Pancreas (tissue), 10 donors: ENCODE measurements at regions not wholly inside any gene's neighbourhood (a gene's known extent, or its start where the extent isn't known, plus 50 kb on each side); places are given as distances from the start of the nearest gene placed in this dataset.
A peak's percentile ranks its signal among the peaks of the same experiment; 100 is the strongest.

Experiments
- ATAC-seq, 4 donors: fragments of 200-7000 bp; cut with Tn5 transposase; one replicate each; pipeline versions ENCODE4 v1.8.0 to v1.9.1; 2020; ENCODE audit warnings: mild to moderate bottlenecking in 4 of 4, moderate library complexity in 4 of 4
- DNase-seq, 6 donors: peaks; one replicate each; pipeline ENCODE4 v3.0.0-alpha.2; 2020
- FAIRE-seq: peaks from 2 replicates; lab custom pipeline; 2012; peaks lifted over from hg19 to GRCh38; lab: Jason Lieb, UNC
- H3K27ac ChIP-seq, 4 donors: fragments of 200-600 bp; sonication (generic); 1 replicate in 3 of 4; 2 replicates in 1 of 4; pipeline versions ENCODE4 v1.5.0 to v1.8.0; 2020
- H3K27me3 ChIP-seq, 4 donors: fragments of 200-600 bp; one replicate each; pipeline ENCODE4 v1.8.0; 2021
- H3K36me3 ChIP-seq, 3 donors: fragments of 200-600 bp; sonication (generic) in 1 of 3; one replicate each; pipeline versions ENCODE4 v1.5.0 to v1.8.0; 2020 to 2021
- H3K4me1 ChIP-seq, 3 donors: fragments of 200-600 bp; one replicate each; pipeline ENCODE4 v1.8.0; 2021
- H3K4me3 ChIP-seq, 4 donors: fragments of 200-600 bp; sonication (generic) in 2 of 4; one replicate each; pipeline versions ENCODE4 v1.5.0 to v1.8.0; 2020 to 2021
- H3K9me3 ChIP-seq, 4 donors: fragments of 200-600 bp; one replicate each; pipeline ENCODE4 v1.8.0; 2021
- WGBS, 2 donors: extraction: QIAGEN DNeasy Blood & Tissue Kit; methylation state at CpG; one replicate each; pipeline ENCODE4 v1.1.7; 2013; 5-methylcytosine and 5-hydroxymethylcytosine counted together
- intact Hi-C, 3 donors: fragments of 100-400 bp; cut with DNase I; formaldehyde crosslinking; loops; one replicate each; pipeline versions ENCODE4 v1.11.1 to v1.14.2; 2022
- TF ChIP-seq, protein P1 (sequence below), 4 donors: fragments of 200-600 bp; sonication (generic) in 3 of 4; IDR thresholded peaks; one replicate each; pipeline versions ENCODE4 v1.5.0 to v1.8.0; 2021; ENCODE audit warnings: antibody characterized with exemption in 4 of 4
- donor health status: healthy with polysubstance abuse.
- donor health status: DM: no; HTN: no; CAD: no; lungs with moderate emphysema.
- donor health status: DM: no; HTN: no; CAD: no.
- donor health status: control.
- donor health status: control.
- donor health status: Bipolar disorder and iron deficiency.
- donor health status: DM: yes; HTN: yes; CAD: no.
- donor health status: DM: no; HTN: no; CAD: no.
- donor health status: DM: no; HTN: no; CAD: no.
- donor health status: DM: yes; HTN: yes; CAD: no.

DNA sequence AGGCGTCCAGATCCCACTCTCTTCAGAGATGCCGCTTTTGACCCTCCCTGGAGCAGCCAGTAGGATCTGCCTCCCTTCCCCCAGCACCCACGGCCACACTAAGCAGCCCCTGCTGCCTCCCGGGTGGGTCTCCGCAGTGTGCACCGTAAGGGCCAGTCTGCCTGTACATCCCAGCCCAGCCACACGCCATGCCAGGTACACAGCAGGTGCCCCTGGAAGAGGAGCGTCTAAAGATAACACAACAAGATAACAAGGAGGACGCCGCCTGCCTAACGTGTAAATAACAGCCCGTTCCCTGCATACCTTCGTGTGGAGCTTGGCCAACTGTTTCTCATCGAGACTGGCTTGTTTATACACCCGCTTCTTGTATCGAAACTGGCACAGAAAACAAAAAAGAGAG, 139.4 kb downstream of the SHANK2 start:
- WGBS, 2 donors = 52 to 54% methylated on average over 16 of the region's 16 CpGs
- Histone ChIP-seq H3K36me3 (peaks cover 0 to 33% (median 9%) of the 10 kb centered on the region in 3 donors), H3K27me3 (no peaks in the 10 kb centered on the region), H3K27ac (peak overlapping the region in 2 of 4 donors; percentile 27 to 41), H3K4me1 (no peaks in the 10 kb centered on the region), H3K4me3 (no peak overlapping the region), H3K9me3 (no peaks in the 10 kb centered on the region)
- ATAC-seq (peak in 2 of 4 donors; percentile 50 to 57), FAIRE-seq (no peak), DNase-seq (peak in 1 of 6 donors; percentile 20)
- intact Hi-C loops = loop anchor here in 2 of 3 donors (10.0 kb wide), 2 partner anchors 132 to 232 kb away; no protein-coding TSS in a partner anchor
- TF ChIP-seq, protein P1, sequence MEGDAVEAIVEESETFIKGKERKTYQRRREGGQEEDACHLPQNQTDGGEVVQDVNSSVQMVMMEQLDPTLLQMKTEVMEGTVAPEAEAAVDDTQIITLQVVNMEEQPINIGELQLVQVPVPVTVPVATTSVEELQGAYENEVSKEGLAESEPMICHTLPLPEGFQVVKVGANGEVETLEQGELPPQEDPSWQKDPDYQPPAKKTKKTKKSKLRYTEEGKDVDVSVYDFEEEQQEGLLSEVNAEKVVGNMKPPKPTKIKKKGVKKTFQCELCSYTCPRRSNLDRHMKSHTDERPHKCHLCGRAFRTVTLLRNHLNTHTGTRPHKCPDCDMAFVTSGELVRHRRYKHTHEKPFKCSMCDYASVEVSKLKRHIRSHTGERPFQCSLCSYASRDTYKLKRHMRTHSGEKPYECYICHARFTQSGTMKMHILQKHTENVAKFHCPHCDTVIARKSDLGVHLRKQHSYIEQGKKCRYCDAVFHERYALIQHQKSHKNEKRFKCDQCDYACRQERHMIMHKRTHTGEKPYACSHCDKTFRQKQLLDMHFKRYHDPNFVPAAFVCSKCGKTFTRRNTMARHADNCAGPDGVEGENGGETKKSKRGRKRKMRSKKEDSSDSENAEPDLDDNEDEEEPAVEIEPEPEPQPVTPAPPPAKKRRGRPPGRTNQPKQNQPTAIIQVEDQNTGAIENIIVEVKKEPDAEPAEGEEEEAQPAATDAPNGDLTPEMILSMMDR (IDR thresholded peaks at IDR 0.05) = no peak

DNA sequence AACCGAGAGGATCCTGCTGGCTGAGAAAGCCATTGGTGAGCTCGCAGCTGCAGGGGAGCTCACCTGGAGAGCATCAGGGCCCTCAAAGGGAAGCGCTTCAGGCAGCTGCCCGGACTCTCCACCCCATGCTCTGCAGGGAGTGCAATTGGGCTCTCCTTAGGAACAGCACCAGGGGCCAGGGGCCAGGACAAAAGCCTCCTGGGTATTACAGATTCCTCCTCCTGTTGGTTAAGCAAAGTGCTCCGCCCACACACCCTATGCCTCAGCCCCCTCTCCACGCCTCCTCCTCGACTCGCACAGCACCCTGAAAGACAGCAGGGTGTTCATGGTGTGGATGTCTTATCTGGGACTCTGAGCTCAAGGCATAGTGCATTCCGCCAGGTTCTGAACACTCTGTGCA, 139.9 kb downstream of the SHANK2 start:
- H3K27ac ChIP-seq = no peak overlapping the region
- intact Hi-C loops = loop anchor here in 2 of 3 donors (10.0 kb wide), 2 partner anchors 132 to 232 kb away; no protein-coding TSS in a partner anchor
- ATAC-seq (no peak), FAIRE-seq (no peak), DNase-seq (no peak)
- no peaks in the 10 kb centered on the region for H3K4me1 ChIP-seq
- no peak overlapping the region for H3K4me3 ChIP-seq
- no peaks in the 10 kb centered on the region for H3K27me3 ChIP-seq
- TF ChIP-seq, protein P1 (IDR thresholded peaks at IDR 0.05) = no peak
- H3K9me3 ChIP-seq = no peaks in the 10 kb centered on the region
- 81 to 96% methylated on average over 9 of the region's 9 CpGs for WGBS, 2 donors
- peaks cover 0 to 38% (median 9%) of the 10 kb centered on the region in 3 donors for H3K36me3 ChIP-seq

DNA sequence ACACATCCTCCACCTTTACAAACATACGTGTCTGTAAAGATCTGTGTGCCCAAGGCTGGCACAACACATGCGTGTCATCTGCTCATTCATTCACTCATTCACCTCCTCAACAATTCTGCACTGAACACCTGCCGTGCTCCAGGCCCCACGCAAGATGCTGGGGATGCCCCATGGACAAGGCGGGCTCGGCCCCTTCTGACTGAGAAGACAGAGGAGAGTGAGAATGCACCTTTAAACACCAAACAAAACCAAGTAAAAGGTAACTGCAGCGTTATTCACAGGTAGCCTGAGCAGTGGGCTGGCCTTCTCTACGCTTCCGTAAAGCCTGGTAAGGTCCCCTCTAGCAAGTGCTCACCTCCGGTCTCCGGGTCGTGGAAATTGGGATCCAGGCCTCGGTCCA, 142.8 kb downstream of the SHANK2 start:
- intact Hi-C loops = no loop called here
- H3K4me3 ChIP-seq = no peak overlapping the region
- 94 to 95% methylated on average over 13 of the region's 13 CpGs for whole genome bisulfite sequencing, 2 donors
- H3K27ac ChIP-seq = no peak overlapping the region
- peaks cover 0 to 31% (median 9%) of the 10 kb centered on the region in 3 donors for H3K36me3 ChIP-seq
- FAIRE-seq (no peak), DNase-seq (no peak), ATAC-seq (no peak)
- TF ChIP-seq, protein P1 (IDR thresholded peaks at IDR 0.05) = no peak
- no peaks in the 10 kb centered on the region for H3K27me3 ChIP-seq
- no peaks in the 10 kb centered on the region for H3K4me1 ChIP-seq
- no peaks in the 10 kb centered on the region for H3K9me3 ChIP-seq

DNA sequence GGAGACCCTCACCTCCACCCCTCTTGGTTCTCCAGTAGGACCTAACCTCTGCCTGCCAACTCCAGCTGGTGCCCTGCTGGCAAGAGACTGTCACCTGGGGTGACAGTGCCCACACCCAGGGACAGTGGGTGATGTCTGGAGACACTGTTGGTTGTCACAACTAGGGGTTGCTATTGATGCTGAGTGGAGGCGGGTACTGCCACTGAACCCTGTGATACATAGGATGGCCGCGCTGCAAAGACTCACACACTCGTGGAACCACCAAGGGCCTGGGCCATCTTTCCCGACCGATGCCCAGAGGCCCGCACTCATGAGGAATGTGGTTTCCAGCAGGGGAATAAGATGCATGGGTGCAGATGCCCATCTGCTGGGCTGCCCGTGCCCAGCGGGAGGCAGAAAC, 143.2 kb downstream of the SHANK2 start:
- Histone ChIP-seq H3K9me3 (no peaks in the 10 kb centered on the region), H3K36me3 (peaks cover 0 to 31% (median 9%) of the 10 kb centered on the region in 3 donors), H3K27ac (no peak overlapping the region), H3K4me3 (no peak overlapping the region), H3K4me1 (no peaks in the 10 kb centered on the region), H3K27me3 (no peaks in the 10 kb centered on the region)
- ATAC-seq = no peak
- no peak for DNase-seq
- TF ChIP-seq, protein P1 (IDR thresholded peaks at IDR 0.05) = no peak
- no peak for FAIRE-seq
- WGBS, 2 donors = 94 to 95% methylated on average over 9 of the region's 9 CpGs
- intact Hi-C loops = no loop called here

DNA sequence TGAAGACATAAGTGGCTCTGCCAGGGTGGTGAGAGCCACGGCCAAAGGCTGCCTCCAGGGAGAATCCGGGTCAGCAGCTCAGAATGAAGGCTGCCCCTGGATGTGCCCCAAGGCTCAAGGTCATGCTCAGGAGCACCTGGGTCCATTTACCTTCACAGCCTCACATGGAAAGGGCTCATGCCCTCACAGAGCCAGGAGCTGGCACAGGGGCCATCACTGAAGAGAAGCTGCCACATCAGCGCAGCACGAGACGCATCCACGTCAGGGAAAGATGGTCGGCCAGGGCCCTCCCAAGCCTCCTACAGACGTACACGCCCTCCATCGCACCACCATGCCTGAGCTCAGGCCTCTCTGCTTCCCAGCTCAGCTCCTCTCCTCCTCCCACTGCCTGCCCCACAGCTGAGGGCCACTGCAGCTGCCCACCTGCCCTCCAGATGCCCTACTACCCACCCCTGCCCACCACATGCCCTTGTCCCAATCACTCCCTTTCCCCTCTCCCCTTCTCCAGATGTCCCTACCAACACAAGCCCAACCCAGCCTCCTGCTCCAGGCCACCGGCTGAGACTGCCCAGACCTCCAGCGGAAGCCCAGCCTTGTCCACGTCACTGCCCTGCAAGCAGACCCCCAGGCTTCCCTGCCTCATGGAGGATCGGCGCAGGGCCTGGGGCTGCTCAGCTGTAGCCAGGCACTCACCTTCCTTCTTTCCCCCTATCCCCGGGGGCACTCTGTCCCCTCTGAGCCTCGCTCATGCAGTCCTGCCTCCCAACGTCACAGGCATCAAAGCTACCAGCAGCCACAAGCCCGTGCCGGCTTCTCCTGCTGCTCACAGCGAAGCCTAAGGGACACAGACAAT, 144.1 kb downstream of the SHANK2 start:
- intact Hi-C loops = no loop called here
- no peaks in the 10 kb centered on the region for H3K9me3 ChIP-seq
- no peaks in the 10 kb centered on the region for H3K27me3 ChIP-seq
- no peaks in the 10 kb centered on the region for H3K4me1 ChIP-seq
- no peak for ATAC-seq
- WGBS, 2 donors = 85 to 88% methylated on average over 21 of the region's 21 CpGs
- DNase-seq = no peak
- no peak overlapping the region for H3K4me3 ChIP-seq
- H3K36me3 ChIP-seq = peaks cover 0 to 31% (median 9%) of the 10 kb centered on the region in 3 donors
- no peak for FAIRE-seq
- no peak overlapping the region for H3K27ac ChIP-seq
- TF ChIP-seq, protein P1 (IDR thresholded peaks at IDR 0.05) = no peak
